K562 (cell line): ENCODE measurements at regions not wholly inside any gene's neighbourhood (a gene's known extent, or its start where the extent isn't known, plus 50 kb on each side); places are given as distances from the start of the nearest gene placed in this dataset.

Source experiments
- ATAC-seq: fragments of 200-7000 bp; cut with Tn5 transposase; 3 replicates; pipeline ENCODE4 v1.9.1; 2020; ENCODE audit warnings: moderate library complexity
- BruUV-seq: library from RNA; stranded (reverse); fragments of 400-500 nt; replicated peaks from 2 replicates; lab custom pipeline; 2021; lab: Mats Ljungman, UMichigan
- CTCF ChIA-PET: fragments of 300-600 bp; formaldehyde crosslinking; extraction: SDS; loops from one replicate; lab custom pipeline; 2021; ENCODE audit warnings: low intra/inter-chr PET ratio; lab: Yijun Ruan, JAX
- POLR2A ChIA-PET: fragments of 300-600, 350-650 bp; sonication (Branson Sonifier 250); formaldehyde crosslinking; extraction: SDS; loops from one replicate; lab custom pipeline; 2021; ENCODE audit warnings: antibody characterized with exemption, inconsistent platforms; lab: Yijun Ruan, JAX
- DNase-seq, 4 experiments: peaks; one replicate each; pipeline versions ENCODE4 v3.0.0 to v3.0.0-alpha.2; 2011 to 2018; ENCODE audit warnings: low spot score in 3 of 4, mixed read lengths in 3 of 4; ENCODE audit errors: extremely low read depth in 1 of 4
- FAIRE-seq: peaks from 2 replicates; lab custom pipeline; 2011; peaks lifted over from hg19 to GRCh38; lab: Jason Lieb, UNC
- H2AFZ ChIP-seq: 2 replicates; pipeline ENCODE4 v1.6.0; 2011; ENCODE audit warnings: low read depth, low read length, control low read depth, inconsistent platforms
- H3K27ac ChIP-seq: fragments of 200-600 bp; 3 replicates; pipeline ENCODE4 v1.8.0; 2011; ENCODE audit warnings: low read depth, mild to moderate bottlenecking, control low read depth, inconsistent platforms, low read length, moderate library complexity, mixed read lengths; ENCODE audit errors: extremely low read depth
- H3K27me3 ChIP-seq, 2 experiments: fragments of 300-600 bp in 1 of 2; 2 replicates in 1 of 2; 3 replicates in 1 of 2; pipeline versions ENCODE4 v1.6.0 to v1.8.0; 2011; ENCODE audit warnings: inconsistent platforms in 2 of 2, low read length in 2 of 2, mild to moderate bottlenecking in 1 of 2, mixed read lengths in 1 of 2, moderate library complexity in 1 of 2; ENCODE audit not compliant: control insufficient read depth in 2 of 2, insufficient read depth in 2 of 2
- H3K36me3 ChIP-seq: fragments of 300-600 bp; 3 replicates; pipeline ENCODE4 v1.8.0; 2011; ENCODE audit warnings: mild to moderate bottlenecking, low read length, inconsistent platforms; ENCODE audit not compliant: control insufficient read depth, insufficient read depth
- H3K4me1 ChIP-seq, 2 experiments: fragments of 200-600 bp in 1 of 2; replicated peaks in 1 of 2; 2 replicates in 1 of 2; 3 replicates in 1 of 2; pipeline versions ENCODE4 v1.5.1 to v1.8.0; 2011; ENCODE audit warnings: inconsistent platforms in 2 of 2, low read length in 2 of 2, mild to moderate bottlenecking in 1 of 2, mixed read lengths in 1 of 2, moderate library complexity in 1 of 2; ENCODE audit not compliant: control insufficient read depth in 2 of 2, insufficient read depth in 2 of 2
- H3K4me2 ChIP-seq: 2 replicates; pipeline ENCODE4 v1.6.1; 2011; ENCODE audit warnings: low read length, control low read depth, inconsistent platforms, mixed read lengths; ENCODE audit not compliant: insufficient read depth
- H3K4me3 ChIP-seq: fragments of 200-600 bp; sonication (generic), shearing (Covaris generic); 2 replicates; pipeline ENCODE4 v1.5.1; 2016; ENCODE audit warnings: control low read depth, inconsistent platforms
- H3K79me2 ChIP-seq: fragments of 200-600 bp; 3 replicates; pipeline ENCODE4 v1.8.0; 2011; ENCODE audit warnings: low read length, inconsistent platforms; ENCODE audit not compliant: control insufficient read depth, insufficient read depth
- H3K9ac ChIP-seq, 2 experiments: 2 replicates each; pipeline versions ENCODE4 v1.6.0 to v1.6.1; 2011; ENCODE audit warnings: low read depth in 2 of 2, low read length in 2 of 2, control low read depth in 1 of 2, inconsistent platforms in 1 of 2, mild to moderate bottlenecking in 1 of 2, mixed read lengths in 1 of 2; ENCODE audit not compliant: insufficient read depth in 1 of 2
- H3K9me1 ChIP-seq: one replicate; pipeline ENCODE4 v1.6.0; 2011; ENCODE audit warnings: inconsistent platforms, mild to moderate bottlenecking, low read length, moderate library complexity; ENCODE audit not compliant: control insufficient read depth, insufficient read depth
- H3K9me3 ChIP-seq: replicated peaks from 2 replicates; pipeline ENCODE4 v1.5.1; 2011; ENCODE audit warnings: low read depth, low read length, inconsistent platforms; ENCODE audit not compliant: control insufficient read depth, insufficient read depth
- H4K20me1 ChIP-seq: replicated peaks from 2 replicates; pipeline ENCODE4 v1.6.1; 2011; ENCODE audit warnings: low read length, inconsistent platforms, mixed read lengths; ENCODE audit not compliant: control insufficient read depth, insufficient read depth
- CSDE1 ChIP-seq, 2 experiments: fragments of 450-650 bp; IDR thresholded peaks; 2 replicates each; pipeline ENCODE4 v1.6.1; 2016; ENCODE audit warnings: mild to moderate bottlenecking in 1 of 2
- CXXC5 ChIP-seq: fragments of 250-450 bp; sonication (Bioruptor Pico); IDR thresholded peaks from 2 replicates; pipeline ENCODE4 v1.8.0; 2022; ENCODE audit warnings: inconsistent platforms, mild to moderate bottlenecking, moderate library complexity
- MYC ChIP-seq, 2 experiments: fragments of 250-450 bp in 1 of 2; sonication (Bioruptor Pico) in 1 of 2; IDR thresholded peaks; 2 replicates each; pipeline versions ENCODE4 v1.5.1 to v1.6.1; 2012 to 2021; ENCODE audit warnings: low read depth in 2 of 2, borderline replicate concordance in 1 of 2, improper control_type of control experiment in 1 of 2, low read length in 1 of 2, mild to moderate bottlenecking in 1 of 2, moderate library complexity in 1 of 2
- NFYB ChIP-seq: IDR thresholded peaks from 2 replicates; pipeline ENCODE4 v1.6.1; 2011; ENCODE audit warnings: mild to moderate bottlenecking, moderate library complexity; ENCODE audit not compliant: insufficient read length; ENCODE audit errors: extremely low read depth
- RBM14 ChIP-seq: fragments of 200-400 bp; formaldehyde crosslinking; IDR thresholded peaks from 2 replicates; pipeline ENCODE4 v1.6.1; 2018; ENCODE audit warnings: low read depth, mild to moderate bottlenecking, low read length, moderate library complexity, borderline replicate concordance; ENCODE audit not compliant: insufficient read depth
- SAFB2 ChIP-seq: fragments of 200-400 bp; formaldehyde crosslinking; IDR thresholded peaks from 2 replicates; pipeline ENCODE4 v1.6.1; 2018; ENCODE audit warnings: borderline replicate concordance, low read length, low read depth, moderate library complexity; ENCODE audit not compliant: severe bottlenecking
- SETDB1 ChIP-seq: IDR thresholded peaks from one replicate; pipeline ENCODE4 v1.6.1; 2012; ENCODE audit warnings: low read length, control low read depth, inconsistent platforms
- ZNF282 ChIP-seq: sonication (generic); formaldehyde crosslinking; IDR thresholded peaks from 2 replicates; pipeline ENCODE4 v1.8.1; 2023; ENCODE audit warnings: missing genetic modification reagents
- in situ Hi-C: fragments of 300-500 bp; cut with MboI; formaldehyde crosslinking; loops from 4 replicates; pipeline ENCODE4 v1.15.0; 2018; ENCODE audit warnings: inconsistent platforms, mixed read lengths
- intact Hi-C: fragments of 100-400 bp; cut with micrococcal nuclease; formaldehyde crosslinking; loops from 2 replicates; pipeline ENCODE4 v1.14.2; 2022
- TF ChIP-seq, protein P1 (sequence below): fragments of 450-650 bp; IDR thresholded peaks from 2 replicates; pipeline ENCODE4 v1.6.1; 2016; ENCODE audit warnings: mild to moderate bottlenecking

- no peaks in the 10 kb centered on the region for H3K79me2 ChIP-seq
- CTCF ChIA-PET = no interaction called here
- BruUV-seq = no TSS peak
- FAIRE-seq (no peak), ATAC-seq (no peak), DNase-seq (no peak)
- TF ChIP-seq CXXC5 (CRISPR knock-in tag) = no peak
- TF ChIP-seq, protein P1, sequence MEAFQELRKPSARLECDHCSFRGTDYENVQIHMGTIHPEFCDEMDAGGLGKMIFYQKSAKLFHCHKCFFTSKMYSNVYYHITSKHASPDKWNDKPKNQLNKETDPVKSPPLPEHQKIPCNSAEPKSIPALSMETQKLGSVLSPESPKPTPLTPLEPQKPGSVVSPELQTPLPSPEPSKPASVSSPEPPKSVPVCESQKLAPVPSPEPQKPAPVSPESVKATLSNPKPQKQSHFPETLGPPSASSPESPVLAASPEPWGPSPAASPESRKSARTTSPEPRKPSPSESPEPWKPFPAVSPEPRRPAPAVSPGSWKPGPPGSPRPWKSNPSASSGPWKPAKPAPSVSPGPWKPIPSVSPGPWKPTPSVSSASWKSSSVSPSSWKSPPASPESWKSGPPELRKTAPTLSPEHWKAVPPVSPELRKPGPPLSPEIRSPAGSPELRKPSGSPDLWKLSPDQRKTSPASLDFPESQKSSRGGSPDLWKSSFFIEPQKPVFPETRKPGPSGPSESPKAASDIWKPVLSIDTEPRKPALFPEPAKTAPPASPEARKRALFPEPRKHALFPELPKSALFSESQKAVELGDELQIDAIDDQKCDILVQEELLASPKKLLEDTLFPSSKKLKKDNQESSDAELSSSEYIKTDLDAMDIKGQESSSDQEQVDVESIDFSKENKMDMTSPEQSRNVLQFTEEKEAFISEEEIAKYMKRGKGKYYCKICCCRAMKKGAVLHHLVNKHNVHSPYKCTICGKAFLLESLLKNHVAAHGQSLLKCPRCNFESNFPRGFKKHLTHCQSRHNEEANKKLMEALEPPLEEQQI = no peak
- no peak for TF ChIP-seq SETDB1
- no peak for TF ChIP-seq SAFB2
- TF ChIP-seq ZNF282 (CRISPR knock-in tag) = no peak
- TF ChIP-seq MYC (IDR thresholded peaks at IDR 0.05; ENCODE audit: low read depth, low read length) = no peak
- no peak for TF ChIP-seq MYC (CRISPR knock-in tag; IDR thresholded peaks at IDR 0.05; ENCODE audit: borderline replicate concordance, low read depth)
- no peak for TF ChIP-seq NFYB
- no peak for TF ChIP-seq CSDE1 (IDR thresholded peaks at IDR 0.05)
- no peak for TF ChIP-seq RBM14
- H3K9me1 ChIP-seq = no peaks in the 10 kb centered on the region
- no peak overlapping the region for H3K4me3 ChIP-seq
- H2AFZ ChIP-seq = no peak overlapping the region
- no peaks in the 10 kb centered on the region for H4K20me1 ChIP-seq
- H3K27me3 ChIP-seq = no peaks in the 10 kb centered on the region
- H3K27ac ChIP-seq = no peak overlapping the region
- intact Hi-C loops (no loop called here), in situ Hi-C loops (no loop called here)
- POLR2A ChIA-PET = no interaction called here
- no peaks in the 10 kb centered on the region for H3K36me3 ChIP-seq
- no peaks in the 10 kb centered on the region for H3K4me1 ChIP-seq
- no peak overlapping the region for H3K4me2 ChIP-seq
- no peak overlapping the region for H3K9ac ChIP-seq
- no peaks in the 10 kb centered on the region for H3K9me3 ChIP-seq
Measured at GRCh38 chr10:58942724-58943123, 233.7 kb upstream of the PHYHIPL start.
